CD14-positive monocyte (primary cell): ENCODE measurements at regions not wholly inside any gene's neighbourhood (a gene's known extent, or its start where the extent isn't known, plus 50 kb on each side); places are given as distances from the start of the nearest gene placed in this dataset.

Source experiments
- DNase-seq, 3 donors: peaks; one replicate each; pipeline ENCODE4 v3.0.0-alpha.2; 2011 to 2022
- H2AFZ ChIP-seq: 2 replicates; pipeline ENCODE4 v1.6.0; 2012; ENCODE audit warnings: mild to moderate bottlenecking, low read depth, low read length, inconsistent platforms; ENCODE audit not compliant: insufficient read depth, poor library complexity, severe bottlenecking
- H3K27ac ChIP-seq, 2 donors: 1 replicate in 1 of 2; 2 replicates in 1 of 2; pipeline ENCODE4 v1.5.1; 2012 to 2013; ENCODE audit warnings: low read length in 2 of 2, control low read depth in 1 of 2, inconsistent platforms in 1 of 2, low read depth in 1 of 2, mild to moderate bottlenecking in 1 of 2
- H3K27me3 ChIP-seq, 2 donors: one replicate each; pipeline versions ENCODE4 v1.6.0 to v1.6.1; 2011 to 2013; ENCODE audit warnings: low read length in 2 of 2; ENCODE audit not compliant: control insufficient read depth in 2 of 2, insufficient read depth in 2 of 2
- H3K36me3 ChIP-seq, 2 donors: replicated peaks in 1 of 2; 1 replicate in 1 of 2; 2 replicates in 1 of 2; pipeline versions ENCODE4 v1.5.1 to v1.6.1; 2012 to 2013; ENCODE audit warnings: low read length in 2 of 2, control low read depth in 1 of 2, inconsistent platforms in 1 of 2, mild to moderate bottlenecking in 1 of 2; ENCODE audit not compliant: insufficient read depth in 2 of 2, control insufficient read depth in 1 of 2
- H3K4me1 ChIP-seq, 2 donors: 1 replicate in 1 of 2; 2 replicates in 1 of 2; pipeline versions ENCODE4 v1.5.1 to v1.6.1; 2012 to 2013; ENCODE audit warnings: low read length in 2 of 2, control low read depth in 1 of 2, inconsistent platforms in 1 of 2, mild to moderate bottlenecking in 1 of 2, moderate library complexity in 1 of 2; ENCODE audit not compliant: insufficient read depth in 2 of 2, control insufficient read depth in 1 of 2
- H3K4me2 ChIP-seq: replicated peaks from 2 replicates; pipeline ENCODE3; 2012; ENCODE audit warnings: low read length, moderate library complexity, mild to moderate bottlenecking; ENCODE audit not compliant: poor library complexity, severe bottlenecking; ENCODE audit errors: extremely low read depth
- H3K4me3 ChIP-seq, 3 experiments: fragments of 200-600 bp in 1 of 3; sonication (generic) in 1 of 3; replicated peaks in 1 of 3; 1 replicate in 2 of 3; 2 replicates in 1 of 3; pipeline ENCODE4 v1.5.1; 2011 to 2013; ENCODE audit warnings: low read length in 3 of 3, mild to moderate bottlenecking in 3 of 3, control low read depth in 2 of 3, low read depth in 2 of 3, inconsistent platforms in 1 of 3, moderate library complexity in 1 of 3
- H3K79me2 ChIP-seq: 2 replicates; pipeline ENCODE4 v1.6.0; 2012; ENCODE audit warnings: mild to moderate bottlenecking, control low read depth, inconsistent platforms, low read length, moderate library complexity; ENCODE audit not compliant: insufficient read depth
- H3K9ac ChIP-seq: 2 replicates; pipeline ENCODE4 v1.6.0; 2017; ENCODE audit warnings: low read length, mild to moderate bottlenecking; ENCODE audit not compliant: insufficient read depth, poor library complexity, severe bottlenecking
- H3K9me3 ChIP-seq, 2 donors: replicated peaks in 1 of 2; 1 replicate in 1 of 2; 2 replicates in 1 of 2; pipeline versions ENCODE4 v1.5.1 to v1.6.1; 2012 to 2013; ENCODE audit warnings: low read length in 2 of 2, control low read depth in 1 of 2; ENCODE audit not compliant: control insufficient read depth in 1 of 2, insufficient read depth in 1 of 2
- H4K20me1 ChIP-seq: 2 replicates; pipeline ENCODE4 v1.6.0; 2012; ENCODE audit warnings: mild to moderate bottlenecking, low read length, control low read depth, moderate library complexity; ENCODE audit not compliant: insufficient read depth
- H3K27ac Mint-ChIP-seq, 7 donors: one replicate each; pipeline ENCODE4 v1.8.0; 2020; ENCODE audit warnings: mild to moderate bottlenecking in 7 of 7, mixed read lengths in 7 of 7, moderate library complexity in 6 of 7, inconsistent platforms in 2 of 7
- H3K27me3 Mint-ChIP-seq, 3 donors: one replicate each; pipeline ENCODE4 v1.8.0; 2021 to 2022; ENCODE audit warnings: low read depth in 3 of 3, mild to moderate bottlenecking in 3 of 3, mixed read lengths in 3 of 3, moderate library complexity in 3 of 3, inconsistent platforms in 1 of 3
- H3K36me3 Mint-ChIP-seq, 2 donors: one replicate each; pipeline ENCODE4 v1.8.0; 2020; ENCODE audit warnings: mixed read lengths in 2 of 2, inconsistent platforms in 1 of 2, mild to moderate bottlenecking in 1 of 2
- H3K4me1 Mint-ChIP-seq: one replicate; pipeline ENCODE4 v1.8.0; 2020; ENCODE audit warnings: mild to moderate bottlenecking, mixed read lengths
- H3K4me3 Mint-ChIP-seq, 2 donors: one replicate each; pipeline ENCODE4 v1.8.0; 2020; ENCODE audit warnings: mild to moderate bottlenecking in 2 of 2, mixed read lengths in 2 of 2, moderate library complexity in 1 of 2
- H3K9me3 Mint-ChIP-seq, 7 donors: one replicate each; pipeline ENCODE4 v1.8.0; 2020 to 2022; ENCODE audit warnings: mixed read lengths in 7 of 7, mild to moderate bottlenecking in 6 of 7, moderate library complexity in 6 of 7, inconsistent platforms in 2 of 7
- WGBS: methylation state at CpG from one replicate; pipeline ENCODE4 v1.1.5; 2013; ENCODE audit warnings: missing lambda C conversion rate; ENCODE audit not compliant: insufficient coverage; 5-methylcytosine and 5-hydroxymethylcytosine counted together
- intact Hi-C, 2 donors: fragments of 100-400 bp; cut with micrococcal nuclease; formaldehyde crosslinking; loops; one replicate each; pipeline versions ENCODE4 v1.15.0 to v1.15.1; 2023
- TF ChIP-seq, protein P1 (sequence below): fragments of 200-600 bp; IDR thresholded peaks from one replicate; pipeline ENCODE4 v1.8.0; 2022; ENCODE audit warnings: antibody characterized with exemption, mild to moderate bottlenecking

DNA sequence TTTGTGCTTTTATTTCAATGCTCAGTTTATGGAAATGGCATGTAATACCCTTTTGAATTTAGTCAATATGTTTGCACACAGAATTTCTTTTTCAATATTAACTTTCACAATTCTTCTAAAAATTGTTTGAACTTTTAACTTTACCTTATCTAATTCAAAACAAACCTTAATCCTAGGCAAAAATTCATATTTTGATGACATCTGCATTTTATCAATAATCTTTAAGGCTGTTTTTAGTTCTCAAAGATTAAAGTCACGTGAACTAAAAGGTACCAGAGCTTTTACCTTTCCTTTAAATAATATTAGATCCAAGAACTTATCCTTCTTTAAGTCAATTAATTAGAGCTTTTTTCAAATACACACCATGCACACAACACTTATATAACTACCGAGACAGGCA is 218.9 kb upstream of the NCAM2 start:
- no peak overlapping the region for H3K9ac ChIP-seq
- H3K79me2 ChIP-seq, result no peaks in the 10 kb centered on the region
- Mint-ChIP-seq H3K27me3 (peaks cover 0 to 1% (median 0%) of the 10 kb centered on the region in 3 donors), H3K4me3 (no peak overlapping the region), H3K4me1 (no peaks in the 10 kb centered on the region), H3K27ac (no peak overlapping the region), H3K36me3 (no peaks in the 10 kb centered on the region), H3K9me3 (peaks cover 6 to 27% (median 12%) of the 10 kb centered on the region in 7 donors)
- H3K27ac ChIP-seq, result no peak overlapping the region
- WGBS, result no CpG with 5 or more reads among the region's 2 CpGs
- H4K20me1 ChIP-seq, result no peaks in the 10 kb centered on the region
- intact Hi-C loops, result no loop called here
- TF ChIP-seq, protein P1, sequence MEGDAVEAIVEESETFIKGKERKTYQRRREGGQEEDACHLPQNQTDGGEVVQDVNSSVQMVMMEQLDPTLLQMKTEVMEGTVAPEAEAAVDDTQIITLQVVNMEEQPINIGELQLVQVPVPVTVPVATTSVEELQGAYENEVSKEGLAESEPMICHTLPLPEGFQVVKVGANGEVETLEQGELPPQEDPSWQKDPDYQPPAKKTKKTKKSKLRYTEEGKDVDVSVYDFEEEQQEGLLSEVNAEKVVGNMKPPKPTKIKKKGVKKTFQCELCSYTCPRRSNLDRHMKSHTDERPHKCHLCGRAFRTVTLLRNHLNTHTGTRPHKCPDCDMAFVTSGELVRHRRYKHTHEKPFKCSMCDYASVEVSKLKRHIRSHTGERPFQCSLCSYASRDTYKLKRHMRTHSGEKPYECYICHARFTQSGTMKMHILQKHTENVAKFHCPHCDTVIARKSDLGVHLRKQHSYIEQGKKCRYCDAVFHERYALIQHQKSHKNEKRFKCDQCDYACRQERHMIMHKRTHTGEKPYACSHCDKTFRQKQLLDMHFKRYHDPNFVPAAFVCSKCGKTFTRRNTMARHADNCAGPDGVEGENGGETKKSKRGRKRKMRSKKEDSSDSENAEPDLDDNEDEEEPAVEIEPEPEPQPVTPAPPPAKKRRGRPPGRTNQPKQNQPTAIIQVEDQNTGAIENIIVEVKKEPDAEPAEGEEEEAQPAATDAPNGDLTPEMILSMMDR, result no peak
- no peak overlapping the region for H2AFZ ChIP-seq
- no peaks in the 10 kb centered on the region for H3K27me3 ChIP-seq
- no peak overlapping the region for H3K4me3 ChIP-seq
- no peaks in the 10 kb centered on the region for H3K36me3 ChIP-seq
- H3K4me2 ChIP-seq, result no peak overlapping the region
- no peaks in the 10 kb centered on the region for H3K4me1 ChIP-seq
- no peak for DNase-seq
- H3K9me3 ChIP-seq, result peaks cover 37 to 44% of the 10 kb centered on the region in 2 donors

DNA sequence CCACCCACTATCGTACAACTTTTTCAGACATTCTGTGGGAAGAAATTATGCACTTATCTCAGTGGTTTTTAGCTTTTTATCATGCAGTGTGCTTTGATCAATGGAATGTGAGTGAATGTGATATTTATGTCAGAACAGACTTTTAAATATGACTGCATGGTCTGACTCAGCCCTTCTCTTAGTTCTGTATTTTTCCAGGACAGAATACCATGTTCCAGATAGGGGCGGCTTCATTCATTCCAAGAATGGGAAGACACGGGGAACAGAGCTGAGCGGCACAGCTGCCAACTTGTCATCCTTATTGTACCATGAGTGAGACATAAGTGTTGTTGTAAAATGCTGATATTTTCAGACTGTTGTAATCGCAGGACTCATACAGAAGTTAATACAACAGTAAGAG is 214.6 kb upstream of the NCAM2 start:
- WGBS, result no CpG with 5 or more reads among the region's 5 CpGs
- TF ChIP-seq, protein P1, result no peak
- no peak overlapping the region for H3K27ac Mint-ChIP-seq
- DNase-seq, result no peak
- Histone ChIP-seq H3K9me3 (peaks cover 24 to 33% of the 10 kb centered on the region in 2 donors), H3K27ac (no peak overlapping the region), H4K20me1 (no peaks in the 10 kb centered on the region), H3K9ac (no peak overlapping the region), H3K4me2 (no peak overlapping the region), H2AFZ (no peak overlapping the region), H3K27me3 (no peaks in the 10 kb centered on the region), H3K36me3 (no peaks in the 10 kb centered on the region), H3K4me3 (no peak overlapping the region), H3K79me2 (no peaks in the 10 kb centered on the region), H3K4me1 (no peaks in the 10 kb centered on the region)
- intact Hi-C loops, result no loop called here
- no peak overlapping the region for H3K4me3 Mint-ChIP-seq
- peaks cover 6 to 20% (median 8%) of the 10 kb centered on the region in 7 donors for H3K9me3 Mint-ChIP-seq
- no peaks in the 10 kb centered on the region for H3K36me3 Mint-ChIP-seq
- peaks cover 0 to 2% (median 0%) of the 10 kb centered on the region in 3 donors for H3K27me3 Mint-ChIP-seq
- no peaks in the 10 kb centered on the region for H3K4me1 Mint-ChIP-seq
